Activated CD4-positive, alpha-beta T cell treated with anti-CD3 and anti-CD28 coated beads, Interleukin-2, amount 50 U/mL, for 1 hour (primary cell): ENCODE measurements at regions not wholly inside any gene's neighbourhood (a gene's known extent, or its start where the extent isn't known, plus 50 kb on each side); places are given as distances from the start of the nearest gene placed in this dataset.

Experiments used
- DNase-seq: peaks from one replicate; pipeline ENCODE4 v3.0.0-alpha.2; 2020

DNA sequence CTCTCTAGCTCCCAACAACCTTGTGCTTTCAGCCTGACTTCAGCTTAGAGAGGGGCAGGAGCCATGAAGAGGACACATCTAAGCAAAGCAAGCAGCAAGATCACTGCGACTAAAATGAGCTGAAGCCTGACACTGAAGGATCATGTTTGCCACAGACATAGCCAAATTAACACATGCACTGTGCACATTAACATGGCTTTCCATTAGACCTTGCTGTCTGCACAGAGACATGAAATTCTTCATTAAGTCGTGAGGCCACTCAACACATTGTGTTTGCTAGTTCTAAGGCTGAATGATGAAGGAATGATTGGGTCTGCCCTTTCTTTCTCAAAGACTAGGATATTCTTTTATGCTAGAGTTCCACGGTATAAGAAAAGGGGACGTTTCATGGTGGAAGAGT is 558.3 kb upstream of the PSMD7 start:
- DNase-seq, result no peak

DNA sequence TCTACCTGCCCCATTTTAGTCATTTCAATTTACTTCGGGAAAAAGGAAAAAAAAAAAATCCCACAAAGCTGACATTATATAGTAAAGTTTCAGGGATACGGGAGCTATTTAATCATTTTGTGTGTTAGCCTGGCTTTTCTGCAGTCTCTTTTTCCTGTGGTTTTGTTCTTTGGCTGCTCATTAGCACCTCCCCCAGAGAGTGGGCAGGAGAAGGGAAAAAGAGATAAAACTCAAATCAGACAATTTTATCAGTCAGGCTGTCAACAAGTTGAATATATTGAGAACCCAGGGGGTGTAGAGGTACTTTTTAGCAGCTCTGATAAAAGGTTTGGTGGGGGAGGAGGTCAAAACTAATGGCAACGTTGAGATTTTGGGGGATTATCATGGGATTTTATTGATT is 559.0 kb upstream of the PSMD7 start:
- no peak for DNase-seq

DNA sequence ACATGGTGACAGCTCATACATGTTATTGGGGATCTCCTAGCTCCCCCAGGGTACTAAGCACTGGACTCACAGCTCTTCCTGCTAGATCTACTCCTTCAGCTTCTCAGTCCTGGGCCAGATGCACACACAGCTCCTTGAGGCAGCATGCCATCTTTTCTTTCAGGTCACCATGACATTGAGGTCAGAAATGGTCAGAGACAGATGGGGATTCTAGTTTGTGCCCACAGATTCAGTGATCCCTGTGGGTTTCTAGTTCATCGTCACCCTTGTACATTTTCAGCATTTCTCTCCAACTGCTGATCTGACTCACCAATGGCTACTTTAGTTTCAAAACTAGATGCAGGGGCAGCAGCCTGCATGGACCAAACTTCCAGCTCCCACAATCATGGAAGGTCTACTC is 560.7 kb upstream of the PSMD7 start:
- DNase-seq, result no peak

DNA sequence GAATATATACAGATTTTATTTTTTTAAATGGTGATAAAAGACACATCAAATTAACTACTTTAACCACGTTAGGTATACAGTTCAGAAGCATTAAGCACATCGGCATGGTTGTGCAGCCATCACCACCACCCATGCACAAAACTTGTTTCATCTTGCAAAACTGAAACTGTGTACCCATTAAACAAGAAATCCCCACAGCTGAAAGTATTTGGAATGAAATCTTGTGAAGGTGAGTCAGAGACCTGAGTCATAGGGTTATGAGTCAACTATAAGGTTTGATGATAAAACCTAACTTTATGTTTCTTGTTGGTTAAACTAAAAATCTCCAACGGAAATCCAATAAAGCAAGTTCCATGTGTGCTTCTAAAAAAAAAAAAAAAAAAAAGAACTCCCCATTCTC is 561.6 kb upstream of the PSMD7 start:
- no peak for DNase-seq

DNA sequence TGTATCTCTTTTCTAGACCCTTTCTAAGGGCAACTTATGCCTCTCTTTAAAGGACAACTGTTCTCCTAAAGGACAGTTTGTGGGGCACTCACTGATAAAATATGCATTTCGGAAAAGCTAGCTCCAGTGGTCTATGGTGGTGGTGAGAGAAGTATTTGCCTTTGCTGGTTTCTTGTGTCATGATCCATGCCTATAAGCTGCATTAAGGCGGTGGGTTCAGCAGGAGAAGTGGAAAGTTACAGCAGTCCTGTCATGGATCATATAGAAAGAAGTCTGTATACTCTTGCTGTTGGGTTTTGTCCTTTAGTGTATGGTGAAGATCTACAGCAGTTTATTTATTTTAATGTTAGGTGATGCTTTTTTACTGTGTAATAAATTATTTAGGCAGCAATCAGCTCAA is 563.9 kb upstream of the PSMD7 start:
- DNase-seq, result no peak

DNA sequence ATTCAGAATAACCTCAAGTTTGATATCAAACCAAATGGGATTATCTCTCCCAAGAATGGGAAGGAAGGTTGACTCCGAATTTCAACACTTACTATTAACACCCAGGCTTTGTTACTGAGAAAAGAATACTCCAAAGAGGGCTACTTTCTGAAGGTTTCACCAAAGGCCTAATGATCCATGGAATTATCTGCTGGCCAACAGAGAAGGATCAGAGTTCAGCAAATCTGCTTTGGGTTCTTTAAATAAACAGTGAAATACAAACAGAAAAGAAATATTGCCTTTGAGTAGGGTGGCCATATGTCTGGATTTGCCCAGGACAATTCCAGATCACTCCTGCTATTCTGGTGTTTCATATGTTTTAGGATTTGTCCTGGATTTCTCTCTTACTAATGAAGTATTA is 564.5 kb upstream of the PSMD7 start:
- DNase-seq, result no peak

DNA sequence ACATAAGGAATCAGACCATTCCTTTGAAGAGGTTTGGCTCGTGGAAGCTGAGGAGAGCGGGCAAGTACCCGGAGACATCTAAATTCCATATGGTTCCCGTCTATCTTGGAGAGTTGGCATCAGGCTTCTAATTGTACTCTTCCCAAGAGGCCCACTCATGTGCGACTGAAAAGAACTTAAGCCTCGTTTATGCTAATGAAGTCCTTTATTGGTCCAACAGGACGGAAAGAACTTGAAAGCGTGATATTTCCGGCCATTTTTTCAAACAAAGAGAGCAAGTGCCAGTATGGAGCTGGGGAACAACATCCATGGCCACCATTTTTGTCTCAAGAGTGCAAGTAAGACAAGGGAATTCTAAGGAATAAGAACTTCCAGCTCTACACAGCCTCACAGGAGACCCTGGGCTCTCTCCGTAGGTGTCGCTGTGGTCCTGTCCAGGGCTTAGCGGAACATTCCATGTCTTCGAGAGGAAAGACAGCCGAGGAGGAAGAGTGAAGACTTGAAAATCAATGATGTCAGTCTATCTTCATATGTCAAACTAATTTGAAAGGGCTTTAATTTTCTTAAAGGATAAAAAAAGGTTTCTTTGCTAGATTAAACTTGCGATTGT is 566.0 kb upstream of the PSMD7 start:
- no peak for DNase-seq

DNA sequence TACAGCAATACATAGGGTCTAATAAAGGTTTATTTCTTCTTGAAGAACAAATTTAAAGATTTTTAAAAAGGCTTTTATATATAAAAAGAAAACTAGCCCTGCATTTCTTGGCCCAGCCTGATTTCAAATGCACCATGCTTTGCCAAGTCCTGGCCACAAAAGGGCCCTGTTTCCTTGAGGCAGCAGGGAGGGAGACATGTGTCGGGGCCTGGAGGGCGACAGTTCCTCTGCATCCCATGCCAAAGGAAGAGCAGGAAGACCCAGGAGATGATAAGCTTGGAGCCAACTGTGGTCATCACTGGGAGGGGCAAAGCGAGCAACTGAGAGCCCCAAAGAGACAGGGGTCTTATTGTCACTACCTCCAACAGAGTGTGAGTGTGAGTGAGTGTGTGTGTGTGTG is 571.5 kb upstream of the PSMD7 start:
- no peak for DNase-seq

DNA sequence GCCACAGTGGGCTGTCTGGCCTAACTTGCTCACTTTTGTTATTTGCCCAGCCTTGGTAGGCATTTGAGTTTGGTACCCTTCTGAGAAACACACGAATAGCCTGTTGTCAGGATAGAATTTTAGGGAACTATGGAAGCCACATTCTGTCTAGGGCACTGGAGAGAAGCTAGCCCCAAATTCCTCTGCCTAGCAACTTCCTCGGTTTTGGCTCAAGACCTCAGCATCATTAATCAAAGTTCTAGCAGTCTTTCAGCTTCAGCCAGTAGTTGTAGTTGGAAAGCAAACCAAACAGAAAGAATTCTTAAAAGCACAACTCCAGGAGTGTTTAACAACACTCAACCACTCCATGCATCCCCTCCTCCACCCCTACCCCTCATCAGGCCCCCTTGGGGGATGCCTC is 572.1 kb upstream of the PSMD7 start:
- no peak for DNase-seq

DNA sequence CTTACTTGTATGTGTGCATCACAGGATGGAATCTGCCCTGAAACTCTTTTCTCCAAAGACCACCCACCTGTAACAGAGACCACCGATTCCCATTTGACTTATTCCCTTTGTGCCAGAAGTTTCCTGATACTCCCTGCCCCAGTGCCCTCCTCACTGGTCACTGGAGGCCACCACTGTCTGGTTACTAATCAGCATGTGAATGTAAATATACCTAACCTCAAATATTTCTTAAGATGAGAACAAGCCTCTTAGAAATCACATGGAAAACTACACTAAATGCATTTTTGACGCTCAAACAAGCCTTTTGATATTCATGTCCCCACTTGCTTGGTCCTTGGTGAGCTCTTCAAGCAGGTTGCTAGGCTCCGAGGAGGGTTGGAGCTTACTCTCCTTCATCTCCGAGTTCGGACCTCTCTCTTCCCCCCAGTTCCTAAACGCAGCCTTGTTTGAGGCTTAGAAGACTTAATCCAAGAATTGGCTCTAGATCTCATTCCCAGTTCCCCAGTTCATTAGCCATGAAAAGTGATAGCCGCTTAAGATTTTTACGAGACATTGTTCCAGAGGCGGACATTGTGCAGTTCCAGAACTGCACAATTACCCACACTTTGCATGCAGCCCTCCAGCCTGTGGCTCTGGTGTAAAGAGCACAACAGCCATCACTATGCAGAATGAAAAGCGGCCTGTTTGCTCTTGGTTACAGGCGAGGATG is 579.2 kb upstream of the PSMD7 start:
- DNase-seq, result no peak

DNA sequence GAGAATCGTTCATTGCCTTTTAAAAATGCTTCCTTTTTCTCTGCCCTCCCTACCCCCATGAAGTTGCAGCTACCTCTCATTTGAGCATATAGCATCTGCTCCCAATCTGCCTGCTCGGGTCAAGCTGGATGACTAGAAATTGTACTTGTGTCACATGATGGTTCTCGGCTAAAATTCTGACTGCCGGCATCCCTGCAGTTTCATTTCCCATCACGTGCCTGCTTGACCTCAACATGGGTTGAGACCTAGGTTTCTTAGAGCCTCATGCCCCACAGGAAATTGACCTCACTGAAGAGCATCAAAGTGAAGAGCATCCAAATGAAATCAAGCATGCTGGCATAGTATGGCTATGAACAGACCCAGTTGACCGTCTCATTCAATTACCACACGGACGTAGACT is 581.6 kb upstream of the PSMD7 start:
- DNase-seq, result no peak

DNA sequence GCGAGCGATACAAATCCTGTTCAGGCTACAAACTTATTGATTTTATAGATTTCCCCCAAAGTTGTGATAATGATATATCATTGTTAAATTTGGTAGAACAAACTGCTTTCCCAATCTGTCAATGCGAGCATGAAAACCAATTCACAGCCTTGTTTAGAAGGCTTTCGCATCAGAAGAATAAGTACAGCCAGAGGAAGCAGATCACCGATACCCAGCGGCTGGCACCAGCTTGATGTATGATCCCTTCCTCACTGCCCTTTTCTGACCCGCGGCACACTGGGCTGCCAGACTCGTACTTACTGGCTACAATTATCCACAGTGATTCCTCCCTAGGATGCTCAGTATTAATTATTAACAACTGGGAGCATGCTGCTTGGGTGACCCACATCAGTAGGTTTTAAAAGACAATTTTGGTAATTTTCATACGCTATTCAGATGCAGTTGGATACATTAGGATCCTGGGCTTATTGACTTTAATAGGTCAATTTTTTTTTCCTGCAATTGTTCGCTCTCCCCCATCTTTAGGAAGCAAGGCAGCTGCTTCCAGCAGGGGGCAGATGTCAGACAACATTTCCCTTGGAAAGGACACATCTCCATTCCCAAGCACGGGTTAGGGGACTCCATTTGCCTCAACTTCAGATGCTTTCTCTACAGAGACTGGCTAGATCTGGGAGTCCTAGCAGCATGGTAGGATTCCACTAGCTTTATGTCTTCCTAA is 582.7 kb upstream of the PSMD7 start:
- no peak for DNase-seq

DNA sequence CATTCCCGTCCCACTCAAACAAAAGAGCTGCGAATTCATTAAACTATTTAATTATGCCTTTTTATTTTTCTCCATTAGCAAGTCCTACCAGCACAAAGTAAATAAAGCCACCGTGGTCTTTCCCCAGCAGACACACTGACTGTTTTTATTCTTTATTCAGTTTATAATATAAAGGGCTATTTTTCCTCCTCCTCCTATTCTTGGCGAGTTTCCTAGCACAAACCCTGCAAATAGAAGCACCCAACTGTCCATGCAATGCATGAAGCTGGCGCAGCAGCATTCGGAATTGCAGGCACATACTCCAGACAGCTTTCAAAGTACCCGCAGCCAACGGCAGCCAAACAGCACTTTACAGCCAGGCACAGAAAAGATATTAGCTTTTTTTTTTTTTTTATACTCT is 583.4 kb upstream of the PSMD7 start:
- DNase-seq, result no peak

DNA sequence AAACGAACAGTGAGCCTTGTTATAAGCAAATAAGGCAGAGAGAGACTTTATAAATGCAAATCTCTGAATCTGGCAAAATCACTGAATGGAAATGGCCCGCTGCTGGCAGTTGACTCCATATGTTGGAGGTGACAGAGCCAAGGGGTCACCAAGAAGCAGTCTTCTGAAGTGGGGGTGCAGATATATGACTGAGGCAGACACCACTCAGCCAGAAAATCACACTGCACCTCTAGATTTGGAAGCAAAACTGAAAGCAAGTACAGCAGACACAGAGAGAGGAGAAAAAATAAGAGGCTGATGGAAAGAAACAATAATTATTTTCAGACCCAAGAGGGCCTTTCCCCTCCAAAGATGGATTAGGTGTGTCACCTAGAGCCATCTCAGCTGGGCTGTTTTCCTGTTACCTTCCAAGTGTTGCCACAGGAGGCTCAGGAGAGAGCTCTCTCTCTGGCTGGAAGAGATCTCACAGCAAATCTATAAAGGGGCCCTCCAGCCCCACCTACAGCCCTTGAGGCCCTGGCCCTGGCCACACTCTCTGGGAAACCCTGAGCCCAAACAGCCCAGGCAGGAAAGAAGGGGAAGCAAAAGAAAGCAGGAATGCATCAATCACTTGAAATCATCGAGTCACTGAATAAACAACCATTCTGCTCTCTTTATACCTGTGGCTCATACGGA is 585.1 kb upstream of the PSMD7 start:
- no peak for DNase-seq

DNA sequence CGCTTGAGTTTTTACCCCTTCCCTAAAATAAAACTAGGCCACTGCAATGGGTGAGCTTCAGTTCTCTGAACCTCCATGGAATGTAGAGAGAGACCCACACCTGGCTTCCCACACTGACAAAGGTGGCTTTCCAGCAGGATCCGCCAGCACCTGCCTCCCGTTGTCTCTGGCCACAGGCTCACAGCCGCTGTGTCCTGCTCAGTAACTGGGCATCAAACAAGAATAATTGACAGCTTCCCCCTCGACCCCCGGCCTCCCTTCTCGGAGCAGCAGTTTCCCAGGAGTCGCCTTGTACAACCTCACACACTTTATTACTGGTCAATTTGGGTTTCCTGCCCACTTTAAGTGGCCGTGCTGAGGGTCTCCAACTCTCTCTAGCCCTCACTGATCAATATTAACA is 586.1 kb upstream of the PSMD7 start:
- DNase-seq, result no peak

DNA sequence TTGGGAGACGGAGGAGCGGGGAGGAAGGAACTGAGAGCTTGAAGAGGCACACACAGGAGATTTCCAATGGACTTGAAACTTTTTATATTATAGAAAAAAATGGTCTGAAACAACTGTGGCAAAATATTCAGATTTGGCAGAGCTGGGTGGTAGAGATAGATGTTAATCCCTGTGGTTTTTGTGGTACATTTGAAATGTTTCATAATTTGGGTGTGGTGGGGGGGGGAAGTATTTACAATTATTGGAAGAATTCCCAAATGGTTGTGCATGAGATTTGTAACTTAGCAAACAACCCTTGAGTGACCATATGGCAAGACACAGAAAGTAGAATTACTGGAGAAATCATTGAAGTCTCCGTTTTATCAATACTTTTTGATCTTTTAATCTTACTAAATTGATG is 588.8 kb upstream of the PSMD7 start:
- DNase-seq, result no peak

DNA sequence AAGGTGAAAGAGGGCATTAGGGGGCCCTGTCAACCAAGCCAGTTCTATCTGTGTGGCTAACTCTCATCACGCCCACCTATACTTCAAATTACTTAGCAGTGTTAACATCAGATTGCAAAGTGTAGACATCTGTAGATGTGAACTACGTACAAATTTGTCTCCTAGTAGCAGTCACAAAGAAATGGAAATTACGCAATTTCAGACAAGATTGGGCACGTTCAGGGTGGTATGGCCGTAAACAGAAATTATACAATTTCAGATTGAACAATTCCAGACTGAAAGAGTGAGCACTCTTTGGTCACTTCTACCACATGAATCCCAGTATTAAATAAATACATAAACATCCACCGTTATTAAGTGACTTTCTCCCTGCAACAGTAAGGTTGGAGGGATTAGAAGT is 592.7 kb upstream of the PSMD7 start:
- DNase-seq, result no peak

DNA sequence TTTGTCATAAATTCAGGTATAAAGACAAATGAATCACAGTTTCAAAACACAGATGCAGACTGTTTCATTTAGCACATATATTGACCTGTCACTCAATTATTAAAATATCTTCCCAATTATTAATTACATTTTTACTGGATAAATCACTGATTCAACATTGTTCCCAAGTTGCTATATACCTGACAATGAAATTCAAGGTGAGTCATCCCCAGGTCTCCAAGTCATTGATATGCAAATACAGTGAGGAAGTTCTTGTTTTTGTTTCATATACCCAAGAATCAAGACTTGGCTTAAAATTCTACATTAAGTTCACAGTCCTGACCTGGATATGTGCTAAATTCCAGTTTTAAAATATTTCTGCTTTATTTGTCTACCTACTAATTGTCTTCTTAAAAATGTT is 599.3 kb upstream of the PSMD7 start:
- no peak for DNase-seq

DNA sequence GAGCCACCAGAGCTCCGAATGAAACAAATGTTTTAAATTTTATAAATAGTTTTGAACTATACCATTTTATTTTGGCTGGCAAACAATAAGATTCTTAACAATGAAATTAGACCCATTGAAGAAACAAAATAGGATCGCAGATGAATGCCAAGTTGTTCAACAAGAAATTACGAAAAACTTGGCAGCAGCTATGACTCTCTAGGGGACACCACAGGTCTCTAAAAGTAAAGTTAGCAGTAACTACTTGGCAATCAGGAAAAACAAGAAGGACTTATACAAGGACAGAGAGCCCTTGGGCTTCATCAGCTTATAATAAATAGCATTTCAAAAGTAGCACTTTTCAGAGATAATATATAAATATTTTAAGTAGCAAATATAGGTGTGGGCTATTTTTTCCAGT is 603.8 kb upstream of the PSMD7 start:
- no peak for DNase-seq

DNA sequence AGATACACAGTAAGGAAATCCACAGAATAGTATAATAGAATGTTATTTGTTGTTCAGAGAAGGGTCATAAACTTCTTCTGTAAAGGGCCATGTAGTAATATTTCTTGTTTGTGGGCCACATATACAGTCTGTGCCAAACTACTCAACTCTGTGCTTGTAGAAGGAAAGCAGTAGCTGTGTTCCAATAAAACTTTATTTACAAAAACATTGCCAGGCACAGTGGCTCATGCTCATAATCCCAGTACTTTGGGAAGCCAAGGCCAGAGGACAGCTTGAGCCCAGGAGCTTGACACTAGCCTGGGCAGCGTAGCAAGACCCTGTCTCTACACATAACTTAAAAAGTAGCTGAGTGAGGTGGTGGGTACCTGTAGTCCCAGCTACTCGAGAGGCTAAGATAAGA is 612.8 kb upstream of the PSMD7 start:
- DNase-seq, result no peak

DNA sequence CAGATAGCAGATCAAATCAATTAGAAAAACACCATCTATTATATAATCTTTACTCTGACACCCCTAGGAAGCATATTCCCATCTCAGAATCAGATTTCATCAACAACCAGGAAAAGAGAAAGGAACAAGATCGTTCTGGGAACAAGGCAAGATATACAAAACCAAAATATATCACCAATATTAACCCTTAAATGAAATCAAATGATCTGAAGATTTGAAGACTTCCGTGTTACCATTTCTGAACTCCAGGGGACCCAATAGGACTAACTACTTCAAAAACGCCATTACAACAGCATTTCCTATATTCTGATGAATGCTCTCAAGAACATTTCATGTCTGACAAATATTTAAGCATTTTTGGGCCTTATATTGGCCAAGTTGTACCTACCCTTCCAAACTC is 624.2 kb upstream of the ZFHX3 start:
- no peak for DNase-seq

DNA sequence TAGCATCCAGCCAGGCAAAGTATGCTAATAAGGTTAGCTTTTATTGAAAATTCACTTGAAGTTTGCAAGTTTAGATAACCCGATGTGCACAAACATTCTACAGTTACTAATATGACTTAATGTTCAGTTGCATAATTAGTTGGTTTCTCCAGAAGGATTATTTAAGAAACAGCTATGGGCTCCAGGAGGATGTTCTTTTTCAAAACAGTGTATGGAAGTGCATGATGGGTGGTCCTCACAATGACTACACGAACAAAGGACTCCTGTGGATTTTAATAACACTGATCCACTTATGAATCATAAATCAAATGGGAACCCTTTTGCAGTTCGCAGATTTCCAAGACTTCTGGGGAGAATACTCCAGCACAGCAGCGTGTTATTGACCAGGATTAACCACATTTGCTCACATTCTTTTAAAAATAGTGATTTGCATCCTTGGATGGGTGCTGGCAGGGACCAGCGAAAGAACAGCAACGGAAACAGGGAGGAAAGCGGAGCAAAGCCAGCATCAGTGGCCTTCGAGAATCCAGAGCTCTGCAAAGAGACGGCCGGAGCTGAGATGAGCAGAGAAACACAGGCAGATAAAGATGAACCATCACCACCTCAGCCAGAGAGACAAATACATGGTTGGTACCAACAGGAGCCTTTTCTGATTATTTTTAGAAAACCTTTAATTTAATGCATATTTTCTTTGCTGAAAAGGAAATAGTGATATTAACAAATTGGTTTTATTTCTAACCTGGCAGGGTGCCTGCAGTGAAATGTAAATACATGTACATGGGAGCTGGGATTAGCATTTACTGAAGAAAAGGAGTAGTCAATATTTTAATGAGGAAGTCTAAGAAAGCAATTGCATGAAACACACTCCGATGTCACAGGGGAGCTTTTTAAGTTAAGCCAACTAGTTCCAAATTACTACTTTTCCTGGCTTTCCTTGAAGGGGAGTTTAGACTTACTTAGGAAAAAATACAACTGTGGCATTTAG is 623.2 kb upstream of the ZFHX3 start:
- no peak for DNase-seq
